ENCODE measurements at regions not wholly inside any gene's neighbourhood (a gene's known extent, or its start where the extent isn't known, plus 50 kb on each side); places are given as distances from the start of the nearest gene placed in this dataset.

GRCh38 chr1:96370757-96371156, 350.8 kb upstream of the PTBP2 start:
- ATAC-seq (no peak), DNase-seq (ENCODE audit: low spot score) (no peak)
- intact Hi-C loops (cut with DNase I), result no loop called here

- no peak for ATAC-seq
- no peak for DNase-seq (ENCODE audit: low spot score)
- intact Hi-C loops (cut with DNase I), result no loop called here
Measured at GRCh38 chr1:96372881-96373280, 348.7 kb upstream of the PTBP2 start.

GRCh38 chr1:96374076-96374762, 347.4 kb upstream of the PTBP2 start:
- DNase-seq (ENCODE audit: low spot score) (no peak), ATAC-seq (no peak)
- intact Hi-C loops (cut with DNase I), result no loop called here

- intact Hi-C loops (cut with DNase I), result no loop called here
- DNase-seq (ENCODE audit: low spot score) (no peak), ATAC-seq (no peak)
Measured at GRCh38 chr1:96376846-96377245, 344.7 kb upstream of the PTBP2 start.

- intact Hi-C loops (cut with DNase I), result no loop called here
- no peak for DNase-seq (ENCODE audit: low spot score)
- ATAC-seq, result no peak
Measured at GRCh38 chr1:96384611-96385010, 337.0 kb upstream of the PTBP2 start.

GRCh38 chr1:96387785-96388184, 333.8 kb upstream of the PTBP2 start:
- no peak for ATAC-seq
- intact Hi-C loops (cut with DNase I), result no loop called here
- no peak for DNase-seq (ENCODE audit: low spot score)

GRCh38 chr1:96388421-96389310, 332.9 kb upstream of the PTBP2 start:
- DNase-seq (ENCODE audit: low spot score) (no peak), ATAC-seq (no peak)
- intact Hi-C loops (cut with DNase I), result no loop called here

- no peak for DNase-seq (ENCODE audit: low spot score)
- intact Hi-C loops (cut with DNase I), result no loop called here
- ATAC-seq, result no peak
Measured at GRCh38 chr1:96400089-96400488, 321.5 kb upstream of the PTBP2 start.

- DNase-seq (ENCODE audit: low spot score) (no peak), ATAC-seq (no peak)
- intact Hi-C loops (cut with DNase I), result no loop called here
Measured at GRCh38 chr1:96409087-96409486, 312.5 kb upstream of the PTBP2 start.

- intact Hi-C loops (cut with DNase I), result no loop called here
- no peak for ATAC-seq
- DNase-seq (ENCODE audit: low spot score), result no peak
Measured at GRCh38 chr1:96409689-96410088, 311.9 kb upstream of the PTBP2 start.

GRCh38 chr1:96411006-96411405, 310.6 kb upstream of the PTBP2 start:
- no peak for ATAC-seq
- intact Hi-C loops (cut with DNase I), result no loop called here
- no peak for DNase-seq (ENCODE audit: low spot score)

GRCh38 chr1:96414598-96414997, 307.0 kb upstream of the PTBP2 start:
- no peak for DNase-seq (ENCODE audit: low spot score)
- intact Hi-C loops (cut with DNase I), result no loop called here
- no peak for ATAC-seq

GRCh38 chr1:96416111-96416595, 305.4 kb upstream of the PTBP2 start:
- DNase-seq (ENCODE audit: low spot score) (no peak), ATAC-seq (peak; percentile 91)
- intact Hi-C loops (cut with DNase I), result no loop called here

- peak; percentile 55 for ATAC-seq
- DNase-seq (ENCODE audit: low spot score), result no peak
- intact Hi-C loops (cut with DNase I), result no loop called here
Measured at GRCh38 chr1:96416701-96417444, 304.7 kb upstream of the PTBP2 start.

- DNase-seq (ENCODE audit: low spot score), result no peak
Measured at GRCh38 chr1:96418969-96419368, 302.6 kb upstream of the PTBP2 start.

GRCh38 chr1:96424877-96425276, 296.7 kb upstream of the PTBP2 start:
- DNase-seq (ENCODE audit: low spot score) (no peak), ATAC-seq (peak; percentile 68)
- intact Hi-C loops (cut with DNase I), result no loop called here

More at GRCh38 chr1:96418969-96419368, 302.6 kb upstream of the PTBP2 start:
- no peak for ATAC-seq
- intact Hi-C loops (cut with DNase I), result no loop called here

- DNase-seq (ENCODE audit: low spot score), result no peak
- peak; percentile 30 for ATAC-seq
- intact Hi-C loops (cut with DNase I), result no loop called here
Measured at GRCh38 chr1:96425382-96426129, 296.0 kb upstream of the PTBP2 start.

GRCh38 chr1:96427616-96428015, 294.0 kb upstream of the PTBP2 start:
- ATAC-seq (no peak), DNase-seq (ENCODE audit: low spot score) (no peak)
- intact Hi-C loops (cut with DNase I), result no loop called here

- intact Hi-C loops (cut with DNase I), result no loop called here
- DNase-seq (ENCODE audit: low spot score) (no peak), ATAC-seq (no peak)
Measured at GRCh38 chr1:96445302-96445701, 276.3 kb upstream of the PTBP2 start.
